Kidney (tissue), 13 donors: ENCODE measurements at regions not wholly inside any gene's neighbourhood (a gene's known extent, or its start where the extent isn't known, plus 50 kb on each side); places are given as distances from the start of the nearest gene placed in this dataset.

Experiments used
- DNase-seq, 5 donors: peaks; one replicate each; pipeline ENCODE4 v3.0.0-alpha.2; 2013 to 2020
- FAIRE-seq: peaks from 2 replicates; lab custom pipeline; 2012; peaks lifted over from hg19 to GRCh38; lab: Jason Lieb, UNC
- H3K27ac ChIP-seq, 2 donors: one replicate each; pipeline ENCODE4 v1.7.0; 2013; ENCODE audit warnings: low read depth in 2 of 2, low read length in 2 of 2, inconsistent platforms in 1 of 2
- H3K27me3 ChIP-seq: one replicate; pipeline ENCODE4 v1.7.1; 2013; ENCODE audit warnings: low read length, inconsistent platforms; ENCODE audit not compliant: control insufficient read depth, insufficient read depth
- H3K36me3 ChIP-seq, 3 donors: one replicate each; pipeline versions ENCODE4 v1.7.0 to v1.7.1; 2013; ENCODE audit warnings: low read length in 3 of 3, control low read depth in 1 of 3, inconsistent platforms in 1 of 3; ENCODE audit not compliant: insufficient read depth in 3 of 3, control insufficient read depth in 2 of 3
- H3K4me1 ChIP-seq, 3 donors: one replicate each; pipeline versions ENCODE4 v1.7.0 to v1.7.1; 2013; ENCODE audit warnings: low read length in 3 of 3, inconsistent platforms in 1 of 3, low read depth in 1 of 3; ENCODE audit not compliant: control insufficient read depth in 2 of 3, insufficient read depth in 2 of 3
- H3K4me3 ChIP-seq, 3 donors: one replicate each; pipeline versions ENCODE4 v1.7.0 to v1.8.1; 2013; ENCODE audit warnings: low read length in 3 of 3, control low read depth in 1 of 3, inconsistent platforms in 1 of 3
- H3K9ac ChIP-seq, 3 donors: one replicate each; pipeline versions ENCODE4 v1.7.0 to v1.7.1; 2013; ENCODE audit warnings: low read length in 3 of 3, control low read depth in 1 of 3, inconsistent platforms in 1 of 3
- H3K9me3 ChIP-seq, 3 donors: one replicate each; pipeline versions ENCODE4 v1.7.0 to v1.7.1; 2013; ENCODE audit warnings: low read length in 3 of 3, control low read depth in 1 of 3, inconsistent platforms in 1 of 3; ENCODE audit not compliant: control insufficient read depth in 2 of 3, insufficient read depth in 1 of 3
- intact Hi-C: fragments of 100-400 bp; cut with DNase I; formaldehyde crosslinking; loops from one replicate; pipeline ENCODE4 v1.11.1; 2022
- TF ChIP-seq, protein P1 (sequence below): IDR thresholded peaks from 3 replicates; pipeline ENCODE4 v1.5.1; 2012; ENCODE audit warnings: mild to moderate bottlenecking, moderate library complexity, borderline replicate concordance; ENCODE audit not compliant: insufficient read depth; ENCODE audit errors: extremely low read depth
- donor health status: control.
- donor health status: control.
- donor health status: control.
- donor health status: control.
- donor health status: control.
- donor health status: DM: yes; HTN: yes; CAD: no.
- donor health status: Normal renal cell carcinoma (clear cell type).

- peaks cover 32% of the 10 kb centered on the region for H3K27me3 ChIP-seq
- FAIRE-seq (no peak), DNase-seq (no peak)
- H3K9me3 ChIP-seq, result no peaks in the 10 kb centered on the region
- peaks cover 0 to 2% (median 0%) of the 10 kb centered on the region in 3 donors for H3K4me1 ChIP-seq
- H3K9ac ChIP-seq, result no peak overlapping the region
- no peak overlapping the region for H3K4me3 ChIP-seq
- H3K36me3 ChIP-seq, result no peaks in the 10 kb centered on the region
- TF ChIP-seq, protein P1, sequence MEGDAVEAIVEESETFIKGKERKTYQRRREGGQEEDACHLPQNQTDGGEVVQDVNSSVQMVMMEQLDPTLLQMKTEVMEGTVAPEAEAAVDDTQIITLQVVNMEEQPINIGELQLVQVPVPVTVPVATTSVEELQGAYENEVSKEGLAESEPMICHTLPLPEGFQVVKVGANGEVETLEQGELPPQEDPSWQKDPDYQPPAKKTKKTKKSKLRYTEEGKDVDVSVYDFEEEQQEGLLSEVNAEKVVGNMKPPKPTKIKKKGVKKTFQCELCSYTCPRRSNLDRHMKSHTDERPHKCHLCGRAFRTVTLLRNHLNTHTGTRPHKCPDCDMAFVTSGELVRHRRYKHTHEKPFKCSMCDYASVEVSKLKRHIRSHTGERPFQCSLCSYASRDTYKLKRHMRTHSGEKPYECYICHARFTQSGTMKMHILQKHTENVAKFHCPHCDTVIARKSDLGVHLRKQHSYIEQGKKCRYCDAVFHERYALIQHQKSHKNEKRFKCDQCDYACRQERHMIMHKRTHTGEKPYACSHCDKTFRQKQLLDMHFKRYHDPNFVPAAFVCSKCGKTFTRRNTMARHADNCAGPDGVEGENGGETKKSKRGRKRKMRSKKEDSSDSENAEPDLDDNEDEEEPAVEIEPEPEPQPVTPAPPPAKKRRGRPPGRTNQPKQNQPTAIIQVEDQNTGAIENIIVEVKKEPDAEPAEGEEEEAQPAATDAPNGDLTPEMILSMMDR, result no peak
- no peak overlapping the region for H3K27ac ChIP-seq
- intact Hi-C loops, result no loop called here
Measured at GRCh38 chr16:86347090-86347489, 163.2 kb upstream of the FOXF1 start.

- intact Hi-C loops, result no loop called here
- Histone ChIP-seq H3K36me3 (no peaks in the 10 kb centered on the region), H3K4me3 (no peak overlapping the region), H3K9me3 (no peaks in the 10 kb centered on the region), H3K27ac (no peak overlapping the region), H3K4me1 (peaks cover 0 to 2% (median 0%) of the 10 kb centered on the region in 3 donors), H3K27me3 (peaks cover 23% of the 10 kb centered on the region), H3K9ac (no peak overlapping the region)
- TF ChIP-seq, protein P1, result no peak
- no peak for DNase-seq
- no peak for FAIRE-seq
Measured at GRCh38 chr16:86347916-86348555, 162.3 kb upstream of the FOXF1 start.

DNA sequence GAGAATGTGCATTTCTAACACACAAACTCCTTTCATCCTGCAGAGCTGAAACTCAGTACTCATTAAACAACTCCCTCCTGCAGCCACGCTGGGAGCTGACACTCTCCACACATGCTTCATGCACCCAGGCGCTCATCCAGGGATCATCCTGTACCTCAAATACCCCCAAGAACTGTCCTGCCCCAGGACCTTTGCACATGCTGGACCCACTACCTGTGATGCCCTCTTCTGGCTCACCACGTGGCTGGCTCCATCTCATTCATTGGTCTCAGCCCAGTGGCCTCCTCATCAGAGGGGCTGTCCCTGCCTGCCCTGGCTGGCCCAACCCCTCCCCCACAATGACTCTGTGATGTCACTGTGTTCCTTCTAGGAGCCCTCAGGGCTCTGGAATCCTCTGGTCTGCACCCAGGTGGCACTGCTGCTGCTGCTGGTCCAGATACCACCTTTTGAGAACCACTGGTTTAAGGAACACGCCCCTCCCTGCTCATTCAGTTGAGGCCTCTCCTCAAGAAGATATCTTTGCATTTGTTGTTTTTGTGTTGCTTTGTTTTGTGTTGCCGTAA lies 160.9 kb upstream of the FOXF1 start:
- peaks cover 12% of the 10 kb centered on the region for H3K27me3 ChIP-seq

More for the DNA sequence above, 160.9 kb upstream of the FOXF1 start:
- Histone ChIP-seq H3K4me1 (peaks cover 0 to under 1% (median 0%) of the 10 kb centered on the region in 3 donors), H3K9ac (no peak overlapping the region), H3K9me3 (no peaks in the 10 kb centered on the region), H3K4me3 (no peak overlapping the region), H3K36me3 (no peaks in the 10 kb centered on the region), H3K27ac (no peak overlapping the region)
- no peak for DNase-seq
- TF ChIP-seq, protein P1, result no peak
- intact Hi-C loops, result no loop called here
- FAIRE-seq, result no peak
